ENCODE measurements at regions not wholly inside any gene's neighbourhood (a gene's known extent, or its start where the extent isn't known, plus 50 kb on each side); places are given as distances from the start of the nearest gene placed in this dataset.

DNA sequence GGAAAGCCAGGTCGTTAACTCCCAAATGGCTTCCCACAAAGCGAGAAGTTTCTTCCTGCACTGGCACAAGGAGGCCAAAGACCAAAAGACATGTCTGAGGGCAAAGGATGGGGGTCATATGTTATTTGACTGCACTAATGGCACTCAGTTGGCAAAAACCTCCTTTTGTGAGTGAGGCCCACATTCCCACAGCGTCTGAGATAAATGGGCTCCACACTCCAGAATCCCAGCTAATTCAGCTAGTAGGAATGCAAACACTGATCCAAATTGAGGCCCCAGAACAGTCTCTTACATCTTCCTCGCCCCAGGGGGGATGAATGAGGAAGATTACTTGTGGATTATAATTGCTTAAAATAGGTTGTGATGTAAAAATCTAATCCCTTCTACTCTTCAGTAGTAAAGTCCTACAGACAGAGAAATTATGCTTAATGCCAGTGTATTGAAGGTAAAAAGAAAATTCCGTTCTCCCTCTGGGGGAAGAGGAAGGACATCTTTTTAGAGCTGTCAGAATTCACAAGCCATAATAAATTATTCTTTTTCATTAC, 86.4 kb upstream of the PIWIL1 start:
- TF ChIP-seq CTCF (IDR thresholded peaks at IDR 0.05; ENCODE audit: low read length) (no peak), EZH2phosphoT487 (IDR thresholded peaks at IDR 0.05; ENCODE audit: low read length) (no peak)

All from MM.1S (cell line).